Hepatocyte (in vitro differentiated cells): ENCODE measurements at regions not wholly inside any gene's neighbourhood (a gene's known extent, or its start where the extent isn't known, plus 50 kb on each side); places are given as distances from the start of the nearest gene placed in this dataset.

Source experiments
- DNase-seq: peaks from one replicate; pipeline ENCODE4 v3.0.0-alpha.2; 2016; ENCODE audit warnings: low spot score
- H2AFZ ChIP-seq: fragments of 200-600 bp; sonication (generic); 2 replicates; pipeline ENCODE4 v1.6.0; 2016; ENCODE audit warnings: antibody characterized with exemption, mild to moderate bottlenecking
- H3K27ac ChIP-seq: fragments of 200-600 bp; sonication (generic); 2 replicates; pipeline ENCODE4 v1.5.1; 2016; ENCODE audit warnings: mild to moderate bottlenecking
- H3K27me3 ChIP-seq: fragments of 200-600 bp; sonication (generic); 2 replicates; pipeline ENCODE4 v1.6.1; 2016
- H3K36me3 ChIP-seq: fragments of 200-600 bp; sonication (generic); replicated peaks from 2 replicates; pipeline ENCODE4 v1.5.1; 2016; ENCODE audit warnings: low read depth; ENCODE audit not compliant: insufficient read depth
- H3K4me1 ChIP-seq: fragments of 200-600 bp; sonication (generic); 2 replicates; pipeline ENCODE4 v1.5.1; 2016; ENCODE audit warnings: mild to moderate bottlenecking, moderate library complexity; ENCODE audit not compliant: insufficient read depth
- H3K4me2 ChIP-seq: fragments of 200-600 bp; sonication (generic); 2 replicates; pipeline ENCODE4 v1.6.0; 2016
- H3K4me3 ChIP-seq: fragments of 200-600 bp; sonication (generic); 2 replicates; pipeline ENCODE4 v1.5.1; 2016; ENCODE audit warnings: mild to moderate bottlenecking
- H3K79me2 ChIP-seq: fragments of 200-600 bp; sonication (generic); 2 replicates; pipeline ENCODE4 v1.6.0; 2017; ENCODE audit warnings: mild to moderate bottlenecking
- H3K9me2 ChIP-seq: fragments of 200-600 bp; sonication (generic); replicated peaks from 2 replicates; pipeline ENCODE4 v1.6.0; 2017; ENCODE audit warnings: mild to moderate bottlenecking; ENCODE audit not compliant: insufficient read depth
- H3K9me3 ChIP-seq: fragments of 200-600 bp; sonication (generic); 2 replicates; pipeline ENCODE4 v1.5.1; 2016; ENCODE audit warnings: low read depth, mild to moderate bottlenecking
- H4K20me1 ChIP-seq: fragments of 200-600 bp; sonication (generic); 2 replicates; pipeline ENCODE4 v1.6.0; 2016; ENCODE audit warnings: mild to moderate bottlenecking; ENCODE audit not compliant: insufficient read depth, poor library complexity, severe bottlenecking
- CTCF ChIP-seq: fragments of 200-600 bp; sonication (generic); IDR thresholded peaks from 2 replicates; pipeline ENCODE4 v1.5.1; 2016; ENCODE audit warnings: antibody characterized with exemption, mild to moderate bottlenecking; ENCODE audit not compliant: poor library complexity
- EZH2 ChIP-seq: fragments of 200-600 bp; sonication (generic); IDR thresholded peaks from 2 replicates; pipeline ENCODE4 v1.6.1; 2016; ENCODE audit warnings: antibody characterized with exemption, mild to moderate bottlenecking, borderline replicate concordance
- EZH2phosphoT487 ChIP-seq: fragments of 200-600 bp; sonication (generic); IDR thresholded peaks from one replicate; pipeline ENCODE4 v1.6.1; 2018; ENCODE audit warnings: antibody characterized with exemption, mild to moderate bottlenecking, low read depth, moderate library complexity; ENCODE audit not compliant: unreplicated experiment, severe bottlenecking
- WGBS: methylation state at CpG from one replicate; pipeline ENCODE4 v1.1.6; 2016; ENCODE audit warnings: low lambda C conversion rate; ENCODE audit errors: missing lambda C conversion rate; 5-methylcytosine and 5-hydroxymethylcytosine counted together

DNA sequence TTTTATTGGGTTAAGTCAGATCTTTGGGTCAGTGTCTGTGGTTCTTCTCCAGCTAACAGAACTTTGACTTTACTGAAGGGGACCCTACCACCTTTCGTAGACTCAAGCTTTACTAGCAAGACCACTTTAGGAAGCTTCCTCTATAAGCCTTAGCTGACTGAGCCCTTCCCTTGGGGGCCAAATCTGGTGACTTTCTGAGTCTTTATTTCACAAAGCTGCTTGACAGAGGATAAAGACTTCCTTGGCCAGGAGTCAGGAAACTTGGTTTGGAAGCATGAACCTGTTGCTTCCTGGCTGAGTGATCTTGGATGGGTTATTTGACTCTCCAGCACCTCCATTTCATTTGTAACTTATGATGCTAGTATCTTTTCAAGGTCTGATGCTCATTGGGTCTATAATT lies 466.7 kb downstream of the TYW1 start:
- Histone ChIP-seq H3K27ac (peak overlapping the region; percentile 51), H3K4me2 (no peak overlapping the region), H3K36me3 (no peaks in the 10 kb centered on the region), H3K79me2 (no peaks in the 10 kb centered on the region), H4K20me1 (no peaks in the 10 kb centered on the region), H3K9me2 (no peaks in the 10 kb centered on the region), H3K4me1 (peaks cover 10% of the 10 kb centered on the region), H2AFZ (no peak overlapping the region), H3K9me3 (no peaks in the 10 kb centered on the region), H3K27me3 (no peaks in the 10 kb centered on the region), H3K4me3 (no peak overlapping the region)
- 77% methylated on average over 1 of the region's 1 CpG for WGBS
- no peak for DNase-seq
- TF ChIP-seq EZH2: no peak
- TF ChIP-seq EZH2phosphoT487: no peak
- TF ChIP-seq CTCF: no peak

- no peaks in the 10 kb centered on the region for H3K9me2 ChIP-seq
- no peaks in the 10 kb centered on the region for H3K36me3 ChIP-seq
- H2AFZ ChIP-seq: no peak overlapping the region
- DNase-seq: no peak
- no peak overlapping the region for H3K27ac ChIP-seq
- no peaks in the 10 kb centered on the region for H4K20me1 ChIP-seq
- no peak for TF ChIP-seq CTCF
- TF ChIP-seq EZH2phosphoT487: no peak
- no peak for TF ChIP-seq EZH2
- no peaks in the 10 kb centered on the region for H3K9me3 ChIP-seq
- H3K4me2 ChIP-seq: no peak overlapping the region
- 59% methylated on average over 1 of the region's 1 CpG for WGBS
- no peaks in the 10 kb centered on the region for H3K79me2 ChIP-seq
- H3K27me3 ChIP-seq: no peaks in the 10 kb centered on the region
- H3K4me3 ChIP-seq: no peak overlapping the region
- H3K4me1 ChIP-seq: peaks cover 10% of the 10 kb centered on the region
Observed at GRCh38 chr7:67463983-67464382, 467.4 kb downstream of the TYW1 start.

- H3K27me3 ChIP-seq: no peaks in the 10 kb centered on the region
- TF ChIP-seq EZH2 (no peak), CTCF (no peak), EZH2phosphoT487 (no peak)
- no peak overlapping the region for H3K4me3 ChIP-seq
- WGBS: 88% methylated on average over 1 of the region's 2 CpGs
- no peak overlapping the region for H2AFZ ChIP-seq
- no peaks in the 10 kb centered on the region for H3K79me2 ChIP-seq
- peaks cover 10% of the 10 kb centered on the region for H3K4me1 ChIP-seq
- no peak overlapping the region for H3K27ac ChIP-seq
- no peak for DNase-seq
- H3K9me3 ChIP-seq: no peaks in the 10 kb centered on the region
- H3K9me2 ChIP-seq: no peaks in the 10 kb centered on the region
- no peaks in the 10 kb centered on the region for H4K20me1 ChIP-seq
- no peaks in the 10 kb centered on the region for H3K36me3 ChIP-seq
- no peak overlapping the region for H3K4me2 ChIP-seq
Observed at GRCh38 chr7:67466109-67466508, 469.5 kb downstream of the TYW1 start.

GRCh38 chr7:67470256-67470751 lies 473.7 kb downstream of the TYW1 start:
- H3K9me3 ChIP-seq: no peaks in the 10 kb centered on the region
- H3K4me3 ChIP-seq: no peak overlapping the region
- no peaks in the 10 kb centered on the region for H3K79me2 ChIP-seq
- no peak overlapping the region for H2AFZ ChIP-seq
- no peaks in the 10 kb centered on the region for H4K20me1 ChIP-seq
- no peaks in the 10 kb centered on the region for H3K27me3 ChIP-seq
- no peak overlapping the region for H3K4me2 ChIP-seq
- no peaks in the 10 kb centered on the region for H3K9me2 ChIP-seq
- H3K4me1 ChIP-seq: no peaks in the 10 kb centered on the region
- 27% methylated on average over 6 of the region's 6 CpGs for WGBS
- peak; percentile 47 for DNase-seq
- H3K36me3 ChIP-seq: no peaks in the 10 kb centered on the region
- peak overlapping the region; percentile 14 for H3K27ac ChIP-seq
- no peak for TF ChIP-seq EZH2
- no peak for TF ChIP-seq CTCF
- TF ChIP-seq EZH2phosphoT487: no peak
